NB4 (cell line): ENCODE measurements at regions not wholly inside any gene's neighbourhood (a gene's known extent, or its start where the extent isn't known, plus 50 kb on each side); places are given as distances from the start of the nearest gene placed in this dataset.
A peak's percentile ranks its signal among the peaks of the same experiment; 100 is the strongest.

Experiments
- CTCF ChIP-seq: IDR thresholded peaks from one replicate; pipeline ENCODE4 v1.5.1; 2012; ENCODE audit warnings: low read depth, low read length
- MAX ChIP-seq: IDR thresholded peaks from 2 replicates; pipeline ENCODE4 v1.6.1; 2011; ENCODE audit warnings: low read depth, low read length
- MYC ChIP-seq: IDR thresholded peaks from 2 replicates; pipeline ENCODE4 v1.6.1; 2011; ENCODE audit warnings: low read depth, low read length
- POLR2A ChIP-seq: IDR thresholded peaks from 2 replicates; pipeline ENCODE4 v1.6.1; 2011; ENCODE audit warnings: mild to moderate bottlenecking; ENCODE audit not compliant: insufficient read length; ENCODE audit errors: extremely low read depth

DNA sequence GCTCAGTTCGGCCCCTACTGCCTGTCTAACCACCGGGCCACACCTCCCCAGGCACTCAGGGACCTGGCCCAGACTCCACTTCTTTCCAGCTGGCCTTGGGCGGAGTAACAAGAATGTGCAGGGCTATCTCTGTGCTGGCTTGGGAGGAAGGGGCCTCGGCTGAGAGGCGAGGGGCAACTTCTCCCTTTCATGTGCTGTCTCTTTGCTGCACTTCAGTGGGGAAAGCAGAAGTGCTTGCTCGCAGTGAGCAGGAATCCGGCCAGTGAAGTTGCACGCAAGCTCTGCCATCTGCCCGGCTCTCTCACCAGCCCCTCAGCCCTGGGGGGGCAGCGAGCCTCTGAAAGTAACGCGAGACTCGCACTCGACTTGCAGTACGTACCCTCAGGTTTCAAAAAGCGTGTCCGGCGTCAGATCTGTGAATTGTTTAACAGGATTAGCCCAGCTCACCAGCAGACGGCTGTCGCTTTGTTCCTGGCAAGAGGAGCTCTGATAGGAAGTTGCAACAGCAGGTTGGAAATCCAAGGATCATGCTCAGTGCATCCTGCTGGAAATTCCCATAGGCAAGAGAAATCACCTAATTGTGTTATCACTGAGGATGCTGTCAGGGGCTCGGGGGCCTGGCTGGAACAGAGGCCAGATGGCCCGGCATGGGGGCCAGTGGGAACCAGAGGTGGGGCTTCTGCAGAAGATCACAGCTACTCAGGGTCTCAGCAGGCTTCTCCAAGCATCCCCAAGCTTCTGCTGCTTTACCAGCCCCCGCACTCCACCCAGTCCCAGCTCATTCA is 221.1 kb downstream of the NPHP4 start:
- no peak for TF ChIP-seq POLR2A
- no peak for TF ChIP-seq CTCF
- TF ChIP-seq MYC: peak; percentile 52
- peak; percentile 52 for TF ChIP-seq MAX
